ENCODE measurements at regions not wholly inside any gene's neighbourhood (a gene's known extent, or its start where the extent isn't known, plus 50 kb on each side); places are given as distances from the start of the nearest gene placed in this dataset.

DNA sequence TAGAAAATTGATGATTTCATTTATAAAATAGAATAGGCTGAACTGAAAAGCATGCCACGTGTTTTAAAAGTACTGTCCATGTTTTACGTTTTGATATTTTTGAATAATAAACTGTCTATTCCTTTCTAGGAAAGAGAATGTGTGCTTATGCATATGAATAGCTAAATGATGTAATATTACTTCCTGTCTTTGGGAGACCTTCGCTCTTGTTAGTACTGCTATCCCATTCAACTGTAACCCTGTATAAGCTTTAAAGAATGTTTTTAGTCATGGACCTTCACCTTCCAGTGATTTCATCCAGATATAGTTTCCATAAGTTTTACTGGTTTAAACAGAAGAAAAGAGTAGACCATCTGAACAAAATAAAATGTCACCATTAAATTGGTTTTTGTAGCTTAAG is 274.4 kb upstream of the SEMA3A start:
- no peak for DNase-seq

DNA sequence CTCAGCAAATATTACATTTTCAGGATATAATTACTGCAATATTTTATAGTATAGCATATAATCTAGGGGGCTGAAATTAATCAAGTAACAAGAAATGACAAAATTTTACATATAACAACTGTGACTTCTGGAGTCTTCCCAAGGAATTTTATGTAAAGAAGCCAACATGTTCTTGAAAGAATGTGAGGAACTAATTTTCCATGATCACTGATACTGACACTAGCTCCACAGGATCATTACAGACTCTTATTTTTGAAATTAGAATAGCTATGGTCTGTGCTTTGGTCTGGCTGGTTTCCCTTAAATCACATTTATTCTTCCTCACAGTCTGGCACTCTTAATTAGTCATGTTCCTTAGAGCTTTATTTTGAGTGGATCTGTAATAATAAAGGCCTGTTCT is 267.7 kb upstream of the SEMA3A start:
- DNase-seq = no peak

DNA sequence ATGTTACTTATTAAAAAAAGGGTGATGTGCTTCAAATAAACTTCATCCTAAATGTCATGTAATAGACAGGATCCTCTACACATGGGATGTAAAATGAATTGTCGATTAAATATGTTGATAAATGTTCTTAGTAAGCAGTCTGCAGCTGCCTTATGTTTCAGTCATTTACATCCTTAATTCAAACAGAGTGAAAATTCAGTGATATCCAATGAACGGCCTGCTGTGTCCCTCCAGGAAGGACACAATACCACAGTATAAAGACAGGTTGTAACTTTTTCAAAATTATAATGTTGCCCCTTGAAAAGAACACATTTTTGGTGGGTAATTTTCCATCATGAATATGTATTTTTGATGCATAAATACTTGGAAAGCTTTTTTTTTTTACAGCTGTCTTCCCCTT is 266.5 kb upstream of the SEMA3A start:
- DNase-seq = no peak

DNA sequence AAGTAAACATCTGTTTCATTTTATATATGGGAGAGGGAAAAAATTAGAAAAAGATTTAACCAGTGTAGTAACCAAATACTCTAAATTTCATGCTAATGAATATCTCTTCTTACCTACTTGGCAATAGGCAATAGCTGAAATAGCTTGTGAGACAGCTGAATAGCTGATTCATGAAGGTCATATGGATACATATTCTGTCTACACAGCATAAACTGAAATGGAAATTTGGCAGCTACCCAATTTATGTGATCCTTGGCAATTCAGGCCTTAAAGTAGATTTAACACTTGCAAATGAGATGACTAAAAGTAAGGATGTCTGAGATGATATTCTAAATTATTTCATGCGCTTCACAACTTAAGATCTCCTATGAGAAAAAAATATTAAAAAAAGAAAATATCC is 261.2 kb upstream of the SEMA3A start:
- no peak for DNase-seq

DNA sequence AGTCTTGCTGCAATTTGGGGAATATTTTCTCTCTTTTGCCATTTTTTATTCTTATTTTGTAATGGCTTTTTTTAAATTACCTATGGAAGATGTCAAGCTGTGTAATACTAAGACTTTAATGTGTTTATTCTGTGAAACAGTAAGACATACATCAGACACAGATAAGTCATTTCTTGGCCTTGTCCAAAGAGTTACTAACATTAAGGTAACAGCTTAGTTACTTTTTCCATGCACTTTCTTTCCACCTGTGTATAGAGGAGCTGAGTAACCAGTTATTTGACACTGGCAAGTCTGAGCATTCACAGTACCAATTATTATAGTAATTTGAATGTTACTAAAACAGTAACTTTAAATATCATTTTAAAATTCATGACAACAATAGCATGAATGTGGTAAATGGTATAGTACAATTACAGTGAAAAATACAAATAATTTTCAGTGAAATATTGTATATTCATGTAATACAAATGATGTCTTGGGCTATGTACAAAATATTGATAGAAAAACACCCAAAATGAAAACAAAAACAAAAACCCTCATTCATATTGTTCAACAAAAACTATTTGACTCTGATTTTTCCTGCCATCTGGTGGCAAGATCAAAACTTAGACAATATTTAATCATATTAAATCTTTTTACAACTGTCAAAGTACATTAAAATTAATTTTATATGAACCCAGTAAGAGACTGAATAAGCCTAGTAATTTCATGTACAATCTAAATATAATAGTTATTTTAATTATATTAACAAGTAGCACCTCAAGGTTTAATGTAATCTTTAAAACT is 259.8 kb upstream of the SEMA3A start:
- DNase-seq = no peak

DNA sequence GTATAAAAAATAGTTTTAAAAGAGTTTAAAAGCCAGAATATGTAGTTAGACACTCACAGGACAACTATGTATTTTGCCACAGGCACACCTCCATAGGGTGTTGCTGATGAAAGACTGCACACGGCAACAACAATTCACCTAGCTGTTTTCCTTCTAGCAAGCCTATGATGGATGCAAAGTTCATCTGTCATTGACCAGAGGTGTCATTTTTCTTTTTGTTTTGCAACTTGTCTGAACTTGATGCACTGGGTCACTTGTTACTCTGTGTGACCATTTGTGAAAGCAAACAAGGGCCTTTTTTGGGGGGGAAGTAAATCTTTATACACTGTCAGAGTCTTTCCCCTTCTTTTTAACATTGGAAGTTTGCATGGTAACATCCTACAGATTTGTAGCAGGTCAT is 258.0 kb upstream of the SEMA3A start:
- DNase-seq = no peak

DNA sequence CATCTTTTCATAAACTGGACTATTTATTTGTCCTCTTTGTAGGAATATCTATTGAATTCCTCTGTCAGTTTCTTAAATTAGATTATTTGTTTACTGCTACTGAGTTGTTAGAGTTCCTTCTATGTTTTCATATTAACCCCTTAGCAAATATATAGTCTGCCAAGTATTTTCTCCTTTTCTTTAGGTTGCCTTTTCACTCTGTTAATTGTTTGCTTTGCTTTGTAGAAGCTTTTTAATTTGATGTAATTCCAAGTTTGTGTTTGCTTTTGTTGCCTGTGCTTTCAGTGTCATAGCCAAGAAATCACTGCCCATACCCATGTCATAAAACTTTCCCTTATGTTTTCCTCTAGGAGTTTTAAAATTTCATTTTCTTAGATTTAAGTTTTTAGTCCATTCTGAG is 256.2 kb upstream of the SEMA3A start:
- no peak for DNase-seq

DNA sequence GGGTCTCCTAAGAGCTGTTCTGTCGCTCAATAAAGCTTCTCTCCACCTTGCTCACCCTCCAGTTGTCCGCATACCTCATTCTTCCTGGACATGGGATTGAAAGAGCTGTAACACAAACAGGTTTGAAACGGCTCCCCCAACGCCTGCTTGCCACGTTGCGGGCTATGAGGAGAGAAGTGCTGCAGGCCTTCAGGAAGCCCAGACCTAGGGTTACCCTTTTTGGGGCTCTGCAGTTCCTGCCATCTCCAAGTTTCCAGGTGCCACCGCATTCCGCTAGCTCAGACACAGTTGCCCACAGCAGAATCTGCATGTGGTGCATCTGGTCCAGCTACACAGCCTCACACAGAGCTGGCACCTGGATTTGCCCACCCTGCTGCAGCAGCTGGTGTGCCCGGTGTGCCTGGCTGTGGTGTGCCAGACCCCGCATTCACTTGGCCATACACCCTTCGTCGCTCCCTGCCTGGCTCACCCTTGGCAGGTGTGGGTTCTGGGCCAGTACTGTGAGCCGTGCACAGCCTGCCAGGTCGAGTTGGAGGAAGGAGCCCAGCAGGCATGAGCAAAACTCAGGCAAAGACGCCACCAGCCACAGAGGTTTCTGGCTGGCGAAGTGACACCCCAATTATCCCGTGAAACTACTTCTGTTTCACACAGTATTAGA is 253.2 kb upstream of the SEMA3A start:
- no peak for DNase-seq

DNA sequence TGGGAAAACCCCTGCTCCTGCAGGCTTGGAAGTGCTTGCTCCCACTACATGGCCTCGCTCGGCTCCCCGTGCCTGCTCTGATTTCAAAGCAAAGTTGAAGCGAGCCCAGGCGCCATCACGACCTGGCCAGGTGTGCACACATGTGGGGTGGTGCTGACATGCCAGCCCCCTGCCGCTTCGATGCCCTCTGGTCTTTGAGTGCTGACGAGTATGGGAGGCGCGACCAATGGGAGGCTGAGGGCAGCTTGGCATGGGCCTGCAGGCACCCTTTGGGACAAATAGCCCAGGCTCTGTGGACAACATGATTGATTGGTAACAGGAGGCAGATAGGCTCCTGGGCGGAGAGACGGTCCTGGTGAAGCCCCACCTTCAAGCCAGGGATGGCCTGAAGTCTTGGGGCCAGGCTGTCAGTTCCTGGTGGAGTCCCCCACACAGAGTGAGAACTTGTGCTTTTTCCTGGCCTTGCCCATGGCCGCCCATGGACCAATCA is 252.4 kb upstream of the SEMA3A start:
- no peak for DNase-seq

DNA sequence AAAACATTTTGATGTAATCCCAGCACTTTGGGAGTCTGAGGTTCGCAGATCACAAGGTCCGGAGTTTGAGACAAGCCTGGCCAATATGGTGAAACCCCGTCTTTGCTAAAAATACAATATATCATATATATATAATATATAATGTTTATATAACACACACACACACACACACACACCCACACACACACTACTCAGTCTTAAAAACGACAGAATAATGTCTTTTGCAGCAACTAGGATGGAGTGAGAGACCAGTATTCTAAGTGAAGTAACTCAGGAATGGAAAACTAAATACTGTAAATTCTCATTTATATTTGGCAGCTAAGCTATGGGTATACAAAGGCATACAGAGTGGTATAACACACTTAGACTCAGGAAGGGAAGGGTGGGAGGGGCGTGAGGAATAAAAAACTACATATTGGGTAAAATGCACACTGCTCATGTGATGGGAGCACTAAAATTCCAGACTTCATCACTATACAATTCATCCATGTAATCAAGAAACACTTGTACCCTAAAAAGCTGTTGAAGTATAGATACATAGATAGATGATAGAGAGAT is 231.2 kb upstream of the SEMA3A start:
- DNase-seq = no peak

DNA sequence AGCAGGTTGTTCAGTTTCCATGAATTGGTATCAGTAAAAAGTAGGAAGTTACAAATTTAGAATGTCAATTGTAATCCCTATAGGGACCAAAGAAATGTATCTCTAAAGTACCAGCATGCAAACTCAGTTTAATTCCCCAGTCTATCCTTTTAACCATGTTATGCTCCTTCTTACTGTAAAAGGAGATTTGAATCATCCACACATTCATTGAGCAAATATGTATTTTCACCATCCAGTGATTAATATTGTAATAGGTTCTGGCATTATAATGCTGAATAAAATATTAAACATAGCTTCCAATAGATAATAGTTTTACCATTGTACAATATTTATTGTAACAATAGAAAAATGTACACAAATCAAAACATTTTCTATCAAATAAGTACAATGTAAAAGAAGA is 228.2 kb upstream of the SEMA3A start:
- DNase-seq = no peak

DNA sequence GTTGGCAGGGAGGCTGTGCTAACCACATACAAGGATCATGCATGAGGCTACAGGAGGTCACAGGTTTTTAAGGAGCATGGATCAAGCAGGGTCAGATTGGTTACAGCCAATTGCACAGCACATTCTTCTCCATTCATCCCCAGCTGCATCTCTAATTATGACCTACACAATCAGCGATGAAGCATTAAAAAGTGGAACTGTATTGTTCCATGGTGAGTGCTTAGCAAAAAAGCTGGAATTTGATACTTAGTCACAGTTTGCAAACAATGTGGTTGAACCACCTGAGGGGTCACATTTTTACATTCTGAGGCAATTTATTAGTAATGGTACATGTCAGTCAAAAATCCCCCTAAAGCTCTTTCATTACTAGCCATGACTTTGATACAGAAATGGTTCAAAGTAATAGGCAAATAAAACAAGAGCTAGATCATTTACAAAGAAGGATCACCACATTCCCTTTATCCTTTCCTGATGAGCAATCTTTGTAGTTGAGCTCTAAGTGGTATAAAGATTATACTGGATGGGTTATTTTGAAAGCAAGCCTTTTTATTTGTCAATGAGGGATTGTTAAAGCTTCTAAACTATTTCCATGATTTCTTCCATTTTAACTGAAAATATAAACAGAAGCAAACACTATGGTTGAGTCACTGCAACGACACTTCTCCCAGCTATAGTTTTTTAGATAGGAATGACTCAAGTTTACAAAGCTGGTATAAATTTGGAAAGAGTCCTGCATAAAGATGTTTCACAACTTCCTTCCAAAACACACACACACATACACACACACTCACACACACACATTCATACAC is 217.8 kb upstream of the SEMA3A start:
- DNase-seq = no peak

DNA sequence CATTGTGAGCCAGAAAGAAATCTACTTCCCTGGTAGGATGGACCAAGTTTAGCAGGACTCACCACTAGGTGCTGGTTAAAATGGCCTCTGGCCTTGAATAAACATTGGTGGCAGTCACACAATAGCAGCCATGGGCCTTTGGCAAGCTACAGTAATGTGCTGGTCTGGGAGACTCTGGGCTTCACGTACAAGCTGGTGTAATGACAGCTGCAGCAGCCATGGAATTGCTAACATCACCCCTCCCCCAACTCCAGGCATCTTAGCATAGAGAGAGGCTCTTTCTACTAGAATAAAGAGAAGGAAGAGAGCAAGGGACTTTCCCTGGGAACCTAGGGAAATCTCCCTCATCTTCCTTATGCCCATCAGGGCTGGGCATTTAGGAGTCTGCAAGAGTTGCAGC is 205.1 kb upstream of the SEMA3A start:
- DNase-seq = no peak

DNA sequence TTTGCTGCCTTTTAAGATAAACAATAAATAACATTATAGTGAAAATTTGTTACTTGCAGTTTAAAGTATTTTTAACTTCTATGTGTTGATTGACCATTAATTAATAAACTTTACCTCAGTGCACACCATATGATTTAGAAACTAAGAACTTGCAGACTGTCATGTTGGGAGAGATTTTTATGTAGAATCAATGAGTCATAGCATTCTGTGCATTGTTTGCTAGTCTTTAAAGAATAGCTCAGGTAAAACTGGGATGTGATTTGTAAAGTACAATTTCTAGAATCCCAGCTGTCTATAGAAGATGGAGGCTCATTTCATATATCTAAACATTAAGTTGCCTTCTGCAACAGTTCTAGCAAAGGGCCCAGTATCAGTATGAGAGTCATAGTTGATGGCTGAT is 199.6 kb upstream of the SEMA3A start:
- no peak for DNase-seq

DNA sequence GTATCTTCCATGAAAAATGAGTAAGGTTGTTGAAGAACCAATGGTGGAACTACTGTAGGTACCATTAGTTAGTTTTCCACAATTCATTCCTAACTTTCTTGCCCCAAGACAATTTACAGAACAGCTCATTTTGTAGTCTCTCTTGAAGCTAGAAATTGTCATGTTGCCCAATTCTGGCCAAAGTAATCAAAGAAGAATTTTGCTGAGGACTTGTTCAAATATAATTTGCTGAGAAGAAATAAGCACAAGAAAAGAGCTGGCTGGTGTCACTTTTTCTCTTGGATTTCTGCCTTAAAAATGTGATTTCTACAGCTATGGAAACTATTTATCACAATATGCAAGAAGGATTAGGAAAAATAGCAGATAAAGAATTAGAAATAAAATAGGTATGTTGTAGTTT is 199.2 kb upstream of the SEMA3A start:
- DNase-seq = no peak

DNA sequence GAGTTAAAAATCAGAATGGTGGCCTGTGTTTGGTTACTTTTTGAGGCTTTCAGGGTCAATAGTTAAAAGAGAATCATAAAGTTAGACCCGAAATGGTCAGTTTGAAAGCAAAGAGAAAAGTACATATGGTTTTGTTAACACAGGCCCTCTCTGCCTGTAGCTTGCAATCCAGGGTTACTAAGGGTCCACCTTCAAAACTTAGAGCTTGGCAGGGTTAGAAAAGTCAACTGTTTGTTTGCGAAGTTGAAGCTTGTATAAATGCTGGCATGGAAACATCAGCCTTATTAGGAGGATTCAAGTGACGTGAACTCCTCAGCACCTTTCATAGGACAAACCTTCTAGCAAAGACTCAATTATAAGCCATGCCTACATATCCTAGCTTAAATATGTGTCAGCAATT is 196.3 kb upstream of the SEMA3A start:
- DNase-seq = no peak

DNA sequence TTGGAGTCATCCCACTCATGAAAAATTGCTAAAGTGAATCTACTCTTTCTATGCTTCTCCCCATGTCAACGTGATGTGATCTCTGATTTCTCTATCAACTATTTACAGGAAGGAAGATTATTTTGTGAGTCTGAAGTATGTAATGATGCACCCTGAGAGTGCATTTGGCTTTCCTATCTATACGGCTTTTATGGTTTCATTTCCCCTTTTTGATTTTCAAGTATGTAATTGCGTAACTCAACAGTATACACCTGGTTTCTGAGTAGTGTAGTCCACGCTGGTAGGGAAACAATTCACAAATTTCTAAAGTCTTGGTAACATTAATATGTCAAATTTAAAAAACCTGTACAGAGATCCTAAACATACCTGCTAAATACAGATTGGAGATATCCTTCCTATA is 194.7 kb upstream of the SEMA3A start:
- DNase-seq = no peak

DNA sequence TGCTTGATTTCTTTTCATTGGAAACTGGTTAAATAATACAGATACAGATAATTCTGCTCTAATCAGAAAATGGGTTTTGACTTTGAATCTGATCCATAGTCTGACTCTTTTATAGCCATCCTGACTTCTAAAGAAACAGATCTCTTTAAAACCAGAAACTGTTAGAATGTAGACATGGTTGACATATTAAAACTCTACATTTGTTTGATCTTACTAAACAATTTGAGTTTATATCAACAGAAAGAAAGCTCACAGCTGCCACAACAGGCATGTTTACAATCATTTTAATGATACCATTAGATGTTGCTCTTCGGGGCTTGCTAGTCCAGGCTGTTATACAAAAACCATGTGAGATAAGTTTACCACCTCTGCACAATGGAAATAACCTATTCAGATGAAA is 193.0 kb upstream of the SEMA3A start:
- DNase-seq = no peak

DNA sequence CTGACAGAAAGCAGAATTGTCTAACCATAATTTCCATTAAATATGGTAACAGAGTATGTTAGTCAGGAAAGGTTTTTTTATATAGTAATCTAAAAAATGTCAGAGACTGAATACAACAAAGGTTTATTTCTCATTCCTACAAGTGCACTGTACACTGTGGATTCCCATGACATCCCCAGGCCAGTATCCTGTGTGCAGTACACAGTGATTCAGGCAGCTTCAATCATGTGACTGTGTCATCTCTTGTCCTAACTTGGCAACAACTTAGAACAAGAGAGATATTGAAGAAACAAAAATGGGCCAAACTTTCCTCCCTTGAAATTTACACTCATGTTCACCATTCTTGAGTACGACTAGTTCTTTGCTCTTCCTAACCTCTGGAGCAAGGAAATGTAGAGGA is 189.8 kb upstream of the SEMA3A start:
- no peak for DNase-seq

DNA sequence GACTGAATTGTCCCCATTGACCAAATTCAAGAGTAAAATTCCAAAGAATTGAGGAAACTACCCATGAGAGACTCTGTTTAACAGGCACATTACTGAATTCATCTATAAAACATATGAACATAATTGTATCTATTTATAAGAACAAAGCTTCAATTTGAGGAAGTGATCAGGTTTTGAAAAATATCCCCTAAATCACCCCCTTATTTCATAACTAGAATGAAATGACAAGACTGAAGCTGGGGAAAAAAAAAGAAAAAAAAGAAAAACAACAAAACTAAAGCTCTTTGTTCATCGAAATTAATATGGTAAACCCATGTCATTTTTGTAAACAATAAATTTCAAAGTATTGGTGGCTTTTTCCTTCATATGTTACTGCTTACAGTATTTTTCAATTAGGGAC is 184.9 kb upstream of the SEMA3A start:
- DNase-seq = no peak

DNA sequence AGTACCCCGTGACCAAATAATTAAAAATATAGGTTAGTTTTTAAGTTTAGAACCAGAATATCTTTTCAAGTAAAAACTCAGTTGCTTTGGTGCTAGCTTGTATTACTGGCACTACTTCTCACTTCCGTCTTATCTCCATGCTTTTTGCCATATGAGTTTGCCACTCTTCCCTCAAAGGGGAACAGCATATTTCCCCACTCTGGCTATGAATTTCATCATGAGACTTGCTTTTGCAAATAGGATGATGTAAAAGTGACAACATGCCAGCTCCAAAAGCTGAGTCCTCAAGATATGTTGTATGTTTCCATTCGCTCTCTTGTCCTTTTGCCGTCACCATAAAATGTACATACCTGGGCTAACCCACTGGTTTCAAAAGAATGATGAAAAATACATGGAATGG is 178.1 kb upstream of the SEMA3A start:
- DNase-seq = no peak

DNA sequence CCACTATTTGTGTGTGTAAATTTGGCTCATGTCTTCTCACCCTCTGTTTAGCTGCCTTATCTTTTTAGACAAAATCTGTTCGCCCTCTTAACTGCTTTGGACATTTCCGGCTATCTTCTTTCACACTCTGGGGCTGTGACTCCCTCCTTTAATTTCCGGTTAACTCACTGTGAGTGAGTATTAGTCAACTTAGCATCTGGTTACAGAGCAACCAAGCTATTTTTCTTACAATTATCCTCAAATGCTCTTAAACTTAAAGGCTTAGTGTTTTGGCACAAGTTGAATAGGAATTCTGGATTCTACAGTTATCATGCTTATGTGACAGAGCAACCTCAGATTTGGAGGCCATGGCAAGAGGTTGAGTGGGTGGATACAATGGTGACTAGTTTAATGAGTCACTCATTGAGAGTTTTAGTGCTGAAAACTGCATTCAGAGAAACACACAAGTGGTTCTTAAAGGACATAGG is 177.6 kb upstream of the SEMA3A start:
- no peak for DNase-seq

DNA sequence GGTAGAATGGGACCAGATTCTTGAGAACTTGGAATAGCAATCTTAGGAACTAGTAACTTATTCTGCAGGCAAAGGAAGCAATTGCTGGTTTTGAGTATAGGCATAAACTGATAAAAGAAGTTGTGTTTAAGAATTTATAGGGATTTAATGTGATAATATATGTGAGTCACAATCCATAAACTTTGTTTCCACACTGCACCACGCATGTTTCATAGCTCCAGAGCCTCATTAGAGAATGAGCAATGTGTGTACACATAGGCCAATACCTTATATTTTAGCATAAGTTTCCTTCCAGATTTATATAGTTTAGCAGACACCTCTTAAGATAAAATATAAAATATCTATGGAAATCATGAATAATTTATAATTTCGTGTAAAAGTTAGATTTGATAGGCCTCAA is 175.5 kb upstream of the SEMA3A start:
- no peak for DNase-seq

DNA sequence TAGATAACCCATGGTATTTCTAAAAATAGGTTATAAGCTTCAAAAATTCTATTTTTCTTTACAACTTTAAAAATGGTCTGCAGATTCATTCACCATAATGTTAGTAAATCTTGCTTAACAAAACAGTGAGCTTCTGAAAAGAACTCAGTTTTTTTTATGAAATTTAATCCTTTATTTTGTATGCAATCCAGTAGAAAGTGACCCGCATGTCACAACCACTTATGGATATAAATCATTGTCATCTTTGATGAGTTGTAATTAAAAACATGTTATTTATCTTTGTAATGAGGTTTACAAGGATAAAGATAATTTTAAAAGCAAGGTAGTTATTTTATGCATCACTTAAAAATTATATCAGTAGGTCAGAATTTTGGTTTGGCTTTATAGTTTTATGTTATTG is 173.5 kb upstream of the SEMA3A start:
- DNase-seq = no peak

Data from hematopoietic multipotent progenitor cell treated with erythropoietin and hydrocortisone succinate and interleukin-3 and kit ligand, for 6 days (in vitro differentiated cells).